ENCODE measurements at regions not wholly inside any gene's neighbourhood (a gene's known extent, or its start where the extent isn't known, plus 50 kb on each side); places are given as distances from the start of the nearest gene placed in this dataset.

DNA sequence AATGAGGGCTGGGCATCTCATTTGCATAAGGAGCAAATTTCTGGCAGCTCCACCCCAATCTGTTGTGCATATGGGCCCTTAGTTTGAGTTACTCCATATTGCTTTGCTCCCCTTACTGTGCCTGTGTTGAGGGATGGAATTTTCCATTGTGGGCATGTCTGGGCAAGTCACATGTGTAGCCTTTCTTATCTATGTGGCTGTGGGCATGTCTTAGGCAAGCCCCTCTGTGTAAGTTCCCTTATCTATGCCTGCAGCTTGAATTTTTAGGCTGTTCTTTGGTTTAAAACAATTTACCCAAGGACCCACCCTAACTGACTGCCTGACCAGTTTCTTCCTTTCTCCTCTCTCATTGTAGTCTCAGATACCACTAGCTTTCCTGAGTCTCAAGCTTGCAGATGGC is 405.7 kb upstream of the NCAM2 start:
- no peak for DNase-seq

DNA sequence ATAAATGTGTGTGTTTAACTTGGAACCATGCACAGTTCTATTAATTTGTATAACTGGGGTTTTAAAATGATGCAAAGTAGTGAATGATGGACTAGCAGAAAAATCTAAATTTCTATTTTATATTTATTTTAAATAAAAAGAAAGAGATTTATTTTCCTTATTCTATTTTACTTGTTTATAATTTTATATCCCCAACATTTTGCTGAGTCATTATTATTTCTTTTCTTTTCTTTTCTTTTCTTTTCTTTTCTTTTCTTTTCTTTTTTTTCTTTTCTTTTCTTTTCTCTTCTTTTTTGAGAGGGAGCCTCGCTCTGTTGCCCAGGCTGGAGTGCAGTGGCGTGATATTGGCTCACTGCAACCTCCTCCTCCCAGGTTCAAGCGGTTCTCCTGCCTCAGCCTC is 395.0 kb upstream of the NCAM2 start:
- DNase-seq: no peak

DNA sequence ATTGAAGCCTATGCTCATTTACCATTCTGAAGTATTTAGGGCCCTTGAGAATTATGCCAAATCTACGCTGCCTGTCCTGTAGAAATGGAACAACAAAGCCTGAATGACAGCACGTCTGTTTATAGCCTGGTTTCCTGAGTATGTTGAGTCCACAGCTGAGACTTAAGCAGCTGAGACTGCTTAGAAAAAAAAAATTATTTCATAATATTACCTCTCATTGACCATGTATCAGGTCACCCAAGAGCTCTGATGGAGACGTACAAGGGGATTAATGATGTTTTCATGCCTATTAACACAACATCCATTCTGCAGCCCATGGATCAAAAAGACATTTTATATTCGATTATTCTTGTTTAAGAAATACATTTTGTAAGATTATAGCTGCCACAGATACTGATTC is 387.2 kb upstream of the NCAM2 start:
- DNase-seq: no peak

DNA sequence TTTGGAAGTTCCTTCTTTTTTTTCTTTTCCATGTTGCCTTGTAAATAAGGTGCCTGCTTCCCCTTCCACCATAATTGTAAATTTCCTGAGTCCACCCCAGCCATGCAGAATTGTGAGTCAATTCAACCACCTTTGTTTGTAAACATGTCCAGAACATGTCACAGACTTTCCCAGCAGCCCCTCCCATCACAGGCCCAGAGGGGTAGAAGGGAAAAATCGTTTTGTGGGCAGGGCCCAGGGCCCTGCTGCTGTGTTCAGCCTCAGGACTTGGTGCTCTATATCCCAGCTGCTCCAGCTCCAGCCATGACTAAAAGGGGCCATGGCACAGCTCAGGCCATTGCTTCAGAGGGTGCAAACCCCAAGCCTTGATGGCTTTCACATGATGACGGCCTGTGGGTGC is 384.6 kb upstream of the NCAM2 start:
- no peak for DNase-seq

DNA sequence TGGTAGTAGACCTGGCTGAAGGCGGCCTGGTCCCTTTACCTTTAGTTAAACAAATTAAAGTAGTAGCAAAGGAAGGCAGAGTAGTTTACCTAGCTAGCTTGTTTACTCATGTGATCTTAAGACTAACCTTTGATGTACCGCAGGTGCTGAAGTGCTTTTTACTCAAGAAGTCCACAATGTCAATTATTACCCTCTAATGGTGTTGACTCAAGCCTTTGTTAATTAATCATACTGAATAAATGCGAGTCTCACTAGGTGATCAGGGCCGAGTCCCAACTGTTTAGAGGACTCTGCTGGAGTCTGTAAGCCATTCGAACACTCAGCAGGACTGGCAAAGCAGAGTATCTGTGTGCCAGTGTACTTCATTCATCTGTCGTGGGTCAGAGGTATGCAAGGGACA is 381.1 kb upstream of the NCAM2 start:
- DNase-seq: peak; percentile 11

DNA sequence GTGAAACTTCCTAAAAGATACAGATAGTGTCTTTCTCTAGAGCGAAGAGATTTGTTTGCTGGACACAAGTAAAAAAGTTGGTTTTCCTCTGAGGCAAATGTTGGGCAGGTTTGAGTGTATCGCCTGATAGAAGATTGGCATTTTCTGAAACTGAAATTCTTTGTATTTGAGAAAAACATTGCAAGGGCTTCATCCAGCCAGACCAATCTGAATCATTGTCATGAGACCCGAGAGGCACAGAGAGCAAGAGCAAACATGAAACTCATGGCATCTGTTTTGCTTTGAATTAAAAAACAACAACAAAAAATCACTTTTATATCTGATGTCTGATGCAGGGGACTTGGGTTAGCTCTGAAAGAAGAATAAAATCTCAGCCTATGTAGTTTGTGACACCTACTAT is 379.3 kb upstream of the NCAM2 start:
- DNase-seq: no peak

DNA sequence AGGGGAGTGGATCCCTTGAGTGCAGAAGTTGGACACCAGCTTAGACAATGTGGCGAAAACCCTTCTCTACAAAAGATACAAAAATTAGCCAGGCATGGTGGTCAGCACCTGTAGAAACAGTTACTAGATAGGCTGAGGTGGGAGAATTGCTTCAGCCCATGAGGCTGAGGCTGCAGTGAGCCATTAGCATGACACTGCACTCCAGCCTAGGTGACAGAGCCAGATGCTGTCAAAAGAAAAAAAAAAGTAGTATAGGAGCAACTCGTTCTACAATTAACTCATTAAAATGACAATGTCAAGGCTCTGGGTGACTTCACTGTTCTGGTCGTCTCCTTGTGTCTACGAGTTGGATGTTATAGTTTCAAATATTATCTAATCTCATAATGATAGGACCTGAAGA is 370.6 kb upstream of the NCAM2 start:
- no peak for DNase-seq

DNA sequence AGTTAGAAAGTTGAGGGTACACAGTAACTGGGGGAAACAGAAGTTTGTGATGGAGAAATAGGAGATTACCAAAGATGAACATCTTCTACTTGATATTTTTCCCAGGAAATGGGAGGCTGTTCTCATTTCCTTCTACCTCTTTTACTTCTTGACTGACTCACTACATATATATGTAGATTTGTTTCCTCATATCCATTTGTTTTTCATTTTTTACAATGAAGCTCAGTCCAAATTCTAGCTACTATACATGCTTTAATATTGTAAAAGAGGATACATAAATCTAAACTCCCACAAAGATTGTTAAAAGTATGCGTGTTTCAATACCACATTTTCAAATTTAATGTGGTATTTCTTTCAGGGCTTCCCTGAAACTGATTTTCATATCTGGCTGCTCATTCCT is 366.6 kb upstream of the NCAM2 start:
- no peak for DNase-seq

DNA sequence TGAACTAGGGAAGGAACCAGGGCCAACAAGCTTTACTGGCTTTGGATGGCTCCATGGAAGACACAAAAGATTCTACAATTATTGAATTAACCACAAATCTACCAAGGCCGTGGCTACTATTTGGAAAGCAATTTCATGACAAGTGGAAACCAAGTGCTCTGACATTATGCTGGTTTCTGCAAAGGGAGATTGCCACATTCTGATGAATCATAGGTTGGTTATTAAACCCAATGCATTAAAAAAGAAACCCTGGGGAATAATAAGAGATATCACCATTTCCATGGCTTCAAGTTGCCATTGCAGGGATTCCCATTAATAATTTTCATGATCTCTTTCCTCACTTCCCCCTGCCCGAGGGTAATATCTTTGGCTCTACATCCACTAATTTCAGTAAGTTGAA is 359.2 kb upstream of the NCAM2 start:
- DNase-seq: no peak

DNA sequence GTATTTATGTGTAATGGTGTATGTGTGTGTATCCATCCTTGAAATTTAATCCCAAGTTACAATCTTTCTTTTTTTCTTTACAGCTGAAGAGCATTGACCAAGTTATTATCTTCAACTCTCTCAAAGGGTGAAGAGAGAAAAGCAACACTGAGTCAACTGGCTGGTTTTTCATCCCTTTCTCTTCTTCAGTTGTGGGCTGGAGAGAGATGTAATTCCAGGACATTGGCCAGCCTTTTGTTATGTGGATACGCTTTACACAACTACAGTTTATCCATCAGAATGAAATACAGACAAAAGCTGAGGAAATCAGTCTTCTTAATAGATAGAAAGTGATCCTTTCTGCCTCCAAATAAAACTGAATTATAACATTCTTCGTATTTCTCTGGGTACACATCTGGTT is 357.0 kb upstream of the NCAM2 start:
- DNase-seq: no peak

DNA sequence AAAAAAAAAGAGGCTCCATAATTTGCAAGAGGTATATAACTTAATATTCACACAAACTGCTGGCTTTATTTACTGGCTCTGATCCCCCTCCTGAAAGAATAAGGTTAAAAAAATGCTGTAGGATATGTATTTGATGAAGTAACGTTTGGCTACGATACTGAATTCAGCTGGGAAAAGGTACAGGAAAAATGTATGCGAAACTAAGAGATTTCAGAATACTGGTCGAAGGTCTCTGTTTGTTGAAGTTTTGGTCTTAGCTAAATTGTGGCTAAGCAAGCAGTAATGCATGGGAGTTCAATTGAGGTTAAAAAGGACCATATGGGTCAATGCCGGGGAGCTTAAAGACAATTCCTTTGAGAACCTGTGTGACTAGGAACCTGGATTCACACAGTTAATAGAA is 355.5 kb upstream of the NCAM2 start:
- no peak for DNase-seq

DNA sequence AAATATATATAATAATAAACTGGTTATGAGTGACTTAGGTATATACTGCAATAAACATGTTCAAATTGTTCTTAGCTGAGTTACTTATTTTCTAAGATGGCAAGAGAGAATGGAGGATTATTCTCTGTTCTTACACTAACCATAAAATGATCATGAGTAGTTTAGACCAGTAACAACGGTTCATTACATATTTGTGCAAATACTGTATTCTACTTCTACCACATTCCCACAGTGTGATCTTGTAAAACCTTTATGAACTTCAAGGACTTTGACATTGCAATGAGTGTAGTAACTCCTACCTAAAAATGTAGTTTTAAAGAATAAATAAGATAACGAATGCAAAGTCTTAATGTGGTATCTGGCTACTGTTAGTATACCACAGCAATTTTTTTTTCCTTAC is 353.7 kb upstream of the NCAM2 start:
- DNase-seq: no peak

DNA sequence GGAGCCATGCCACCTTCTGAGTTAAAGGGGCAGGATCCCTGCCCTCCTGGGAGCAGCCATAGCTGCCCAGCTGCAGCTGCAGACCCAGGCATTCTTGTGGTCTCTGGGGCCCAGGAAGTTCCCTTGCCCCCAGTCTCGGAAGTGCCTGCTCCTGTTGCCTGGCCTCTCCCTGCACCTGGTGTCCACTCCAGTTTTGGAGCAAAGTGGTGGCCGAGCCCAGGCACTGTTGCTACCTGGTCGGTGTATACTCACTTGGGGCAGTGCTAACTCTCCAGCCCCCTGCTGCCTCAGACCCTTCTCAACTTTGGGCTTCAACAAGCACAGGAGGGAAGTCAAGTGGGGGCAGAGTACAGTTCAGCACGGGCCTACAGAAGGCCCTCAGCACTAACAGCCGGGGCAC is 352.9 kb upstream of the NCAM2 start:
- DNase-seq: no peak

DNA sequence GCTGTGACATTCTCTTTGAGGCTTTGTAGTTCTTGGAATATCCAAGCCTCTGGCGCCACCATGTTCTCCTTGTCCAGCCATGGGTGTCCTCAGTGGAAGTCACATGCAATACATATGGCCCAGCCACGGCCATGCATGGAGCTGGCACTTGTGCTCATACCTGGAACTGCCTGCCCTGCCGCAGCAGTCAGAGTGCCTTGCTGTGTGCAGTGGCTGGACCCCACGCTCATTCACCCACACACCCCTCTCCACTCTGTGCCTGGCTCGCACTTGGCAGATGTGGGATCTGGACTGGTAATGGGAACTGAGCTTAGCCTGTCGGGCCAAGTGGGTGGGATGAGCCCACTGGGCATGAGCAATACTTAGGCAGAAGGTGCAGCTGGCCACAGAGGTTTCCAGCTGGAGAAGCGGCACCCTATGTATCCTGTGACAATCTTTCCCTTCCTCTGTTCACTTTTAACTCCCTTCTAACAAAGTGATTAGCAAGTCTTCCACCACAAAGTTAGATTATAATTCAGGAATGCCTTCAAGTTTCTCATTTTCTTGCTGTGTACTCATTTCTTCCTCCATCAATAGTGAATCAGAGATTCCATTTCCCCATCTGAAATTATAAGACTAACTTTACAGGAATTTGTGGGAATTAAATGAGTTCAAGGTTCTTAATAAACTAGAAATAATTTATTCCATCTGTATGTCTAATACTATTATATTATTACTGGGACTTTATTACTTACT is 351.6 kb upstream of the NCAM2 start:
- DNase-seq: no peak

DNA sequence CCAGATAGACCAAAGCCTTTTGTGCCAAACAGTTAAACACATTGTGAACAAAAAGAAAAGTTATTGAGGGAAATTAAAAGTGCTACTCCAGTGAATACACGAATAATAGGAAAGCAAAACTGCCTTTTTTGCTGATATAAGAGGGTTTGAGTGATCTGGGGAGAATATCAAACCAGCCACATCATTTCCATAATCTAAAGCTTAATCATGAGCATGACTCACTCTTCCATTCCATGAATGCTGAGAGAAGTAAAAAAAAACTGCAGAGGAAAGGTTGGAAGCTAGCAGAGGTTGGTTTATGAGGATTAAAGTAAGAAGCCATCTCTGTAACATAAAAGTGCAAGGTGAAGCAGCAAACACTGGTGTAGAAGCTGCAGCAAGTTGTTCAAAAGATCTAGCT is 350.6 kb upstream of the NCAM2 start:
- DNase-seq: no peak

DNA sequence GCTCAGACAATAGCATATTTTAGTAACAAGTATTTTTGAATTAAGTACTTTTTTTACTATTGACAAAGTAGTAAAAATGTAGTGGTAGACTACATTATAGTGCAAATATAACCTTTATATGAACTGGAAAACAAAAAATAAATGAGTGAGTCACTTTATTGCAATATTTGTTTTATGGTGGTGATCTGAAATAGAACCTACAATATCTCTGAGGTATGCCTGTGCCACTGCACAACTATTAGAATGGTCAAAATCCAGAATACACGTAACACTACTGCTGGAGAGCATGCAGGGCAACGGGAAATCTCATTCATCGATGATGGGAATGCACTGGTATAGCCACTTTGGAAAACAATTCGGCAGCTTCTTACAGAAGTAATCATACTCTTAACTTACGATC is 349.0 kb upstream of the NCAM2 start:
- DNase-seq: no peak

DNA sequence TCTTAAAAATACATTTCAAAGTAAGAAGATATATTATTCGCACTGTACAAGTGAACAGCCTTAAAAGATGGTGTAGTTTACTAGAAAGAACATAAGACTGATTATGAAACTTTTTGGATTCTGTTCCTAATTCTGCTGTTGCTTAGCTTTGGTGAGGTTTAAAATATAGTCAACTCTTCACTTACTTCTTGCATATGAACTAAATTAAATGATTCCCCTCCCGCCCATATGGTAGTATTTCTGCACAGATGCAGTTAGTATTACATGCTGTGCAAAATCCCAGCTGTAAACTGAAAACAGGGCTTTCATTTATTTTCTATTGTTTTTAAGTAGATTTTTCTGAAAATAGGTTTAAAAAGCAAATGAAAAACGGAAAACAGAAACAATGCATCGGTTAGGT is 345.4 kb upstream of the NCAM2 start:
- no peak for DNase-seq

DNA sequence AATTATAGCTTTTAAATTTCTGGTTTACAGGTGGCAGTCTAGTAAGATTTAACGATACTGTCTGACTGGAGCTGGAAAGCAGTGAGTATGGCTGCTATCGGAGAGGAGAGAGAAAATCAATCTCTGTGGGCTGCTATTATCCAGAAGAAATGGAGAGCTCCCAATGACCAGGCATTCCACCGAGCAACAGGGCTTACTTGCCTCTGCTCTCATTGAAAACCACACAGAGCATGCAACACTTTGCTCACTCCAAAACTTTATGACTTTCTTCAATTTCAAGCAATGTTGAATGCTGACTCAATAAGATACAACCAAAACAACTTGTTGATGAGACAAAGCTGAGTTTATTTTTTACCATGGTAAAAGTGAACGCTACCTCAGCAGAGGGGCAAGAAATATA is 337.0 kb upstream of the NCAM2 start:
- no peak for DNase-seq

DNA sequence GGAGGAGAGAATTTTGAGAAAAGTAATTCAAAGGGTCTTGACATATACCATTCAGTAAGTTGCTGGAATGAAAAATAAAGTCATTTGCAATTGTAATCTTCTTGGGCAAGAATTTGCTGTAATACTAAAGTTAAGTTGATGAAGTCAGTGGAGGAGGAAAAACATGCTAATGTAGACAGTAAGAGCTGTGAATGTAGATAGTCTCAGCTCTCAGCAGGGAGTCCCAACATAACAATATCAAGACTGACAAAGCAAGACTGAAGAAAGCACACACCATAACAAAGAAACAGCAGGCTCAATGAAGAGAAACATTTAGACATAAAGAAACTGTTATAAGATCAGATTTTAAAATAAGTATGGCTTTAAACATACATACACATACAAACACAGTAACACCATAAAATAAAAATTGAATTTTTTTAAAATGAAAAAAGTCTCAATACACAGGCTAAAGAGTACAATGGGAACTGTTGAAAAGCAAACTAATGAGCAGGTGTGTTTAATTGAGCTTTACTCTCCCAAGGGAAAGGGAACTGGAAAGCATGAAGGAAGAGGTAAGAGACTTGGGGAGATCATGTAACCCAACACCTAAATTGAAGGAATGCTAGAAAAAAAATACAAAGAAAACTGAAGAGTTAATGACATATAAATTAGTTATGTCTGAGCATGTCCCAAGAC is 336.3 kb upstream of the NCAM2 start:
- DNase-seq: no peak

DNA sequence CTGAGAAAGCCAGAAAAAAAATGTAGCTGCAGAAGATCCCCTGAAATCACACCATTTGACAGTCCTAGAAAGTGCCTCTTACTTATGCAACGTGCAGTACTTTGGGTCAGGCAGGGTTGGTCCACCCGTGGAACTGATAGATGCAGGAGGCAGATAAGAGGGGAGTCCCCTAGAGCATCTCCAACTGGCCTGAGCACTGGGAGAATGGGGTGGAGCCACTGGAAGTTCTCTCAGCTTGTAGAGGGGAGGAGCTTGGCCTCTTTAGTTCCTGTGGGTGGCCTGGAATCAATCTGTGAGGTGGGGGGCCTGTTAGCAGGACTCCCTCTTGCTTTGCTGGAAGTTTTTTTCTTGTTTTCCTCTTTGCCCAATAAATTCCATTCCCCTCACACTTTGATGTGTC is 335.7 kb upstream of the NCAM2 start:
- no peak for DNase-seq

DNA sequence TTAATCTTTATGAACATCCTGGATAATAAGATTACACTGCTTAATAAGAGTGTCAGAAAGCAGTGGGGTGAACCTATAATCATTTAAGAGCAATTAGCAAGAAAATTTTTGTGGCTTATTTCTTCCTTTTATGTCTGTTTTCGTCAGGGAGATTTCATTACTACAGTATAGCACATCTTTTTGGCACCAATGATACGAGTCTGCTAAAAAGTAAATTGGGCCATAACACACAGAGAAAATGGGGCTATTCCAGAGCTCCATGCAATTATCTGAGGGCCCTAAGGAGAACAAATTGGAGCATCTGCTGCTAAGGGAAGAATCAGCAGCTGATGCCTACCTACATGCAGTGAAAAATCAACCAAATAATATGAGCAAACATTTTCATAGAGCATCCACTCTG is 330.3 kb upstream of the NCAM2 start:
- DNase-seq: no peak

DNA sequence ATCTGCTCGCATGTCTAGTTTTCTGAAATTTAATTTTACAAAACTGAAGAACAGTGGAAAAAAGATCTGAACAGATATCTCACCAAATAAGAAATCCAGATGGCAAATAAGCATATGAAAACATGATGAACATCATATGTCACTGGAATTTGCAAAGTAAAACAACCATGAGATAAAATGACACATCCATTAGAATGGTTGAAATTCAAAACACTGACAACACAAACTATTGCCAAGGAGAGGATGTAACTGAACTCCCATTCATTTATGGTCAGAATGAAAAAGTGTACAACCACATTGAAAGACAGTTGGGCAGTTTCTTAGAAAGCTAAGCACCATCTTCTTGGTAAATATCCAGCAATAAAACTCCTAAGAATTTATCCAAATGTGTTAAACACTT is 312.7 kb upstream of the NCAM2 start:
- DNase-seq: no peak

DNA sequence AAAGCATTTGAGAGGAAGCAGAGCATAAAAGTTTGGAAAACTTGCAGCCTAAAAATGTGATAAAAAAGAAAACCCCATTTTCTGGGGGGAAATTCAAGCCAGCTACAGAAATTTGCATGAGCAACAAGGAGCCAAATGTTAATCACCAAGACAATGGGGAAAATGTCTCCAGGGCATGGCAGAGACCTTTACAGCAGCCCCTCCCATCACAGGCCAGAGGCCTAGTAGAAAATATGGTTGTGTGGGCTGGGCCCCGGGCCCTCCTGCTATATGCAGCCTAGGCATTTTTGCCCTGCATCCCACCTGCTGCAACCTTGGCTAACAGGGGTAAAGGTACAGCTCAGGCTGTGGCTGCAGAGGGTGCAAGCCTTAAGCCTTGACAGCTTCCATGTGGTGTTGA is 299.6 kb upstream of the NCAM2 start:
- no peak for DNase-seq

DNA sequence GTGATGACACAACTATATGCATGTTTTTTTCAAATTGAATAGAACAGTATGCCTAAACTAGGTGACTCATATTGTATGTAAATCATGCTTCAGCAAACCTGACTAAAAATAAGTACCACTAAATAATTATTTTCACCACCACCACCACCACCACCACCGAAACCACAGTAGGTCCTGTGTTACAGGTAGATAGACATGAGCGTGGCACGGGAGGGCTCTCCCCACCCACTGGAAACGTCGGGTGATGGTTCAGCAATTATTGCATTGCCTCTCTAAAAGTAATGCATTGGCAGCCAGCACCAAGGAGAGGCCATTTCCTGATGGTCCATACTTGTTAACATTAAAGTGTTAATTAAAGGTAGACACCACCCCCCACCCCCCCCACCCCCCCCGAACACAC is 297.0 kb upstream of the NCAM2 start:
- no peak for DNase-seq

DNA sequence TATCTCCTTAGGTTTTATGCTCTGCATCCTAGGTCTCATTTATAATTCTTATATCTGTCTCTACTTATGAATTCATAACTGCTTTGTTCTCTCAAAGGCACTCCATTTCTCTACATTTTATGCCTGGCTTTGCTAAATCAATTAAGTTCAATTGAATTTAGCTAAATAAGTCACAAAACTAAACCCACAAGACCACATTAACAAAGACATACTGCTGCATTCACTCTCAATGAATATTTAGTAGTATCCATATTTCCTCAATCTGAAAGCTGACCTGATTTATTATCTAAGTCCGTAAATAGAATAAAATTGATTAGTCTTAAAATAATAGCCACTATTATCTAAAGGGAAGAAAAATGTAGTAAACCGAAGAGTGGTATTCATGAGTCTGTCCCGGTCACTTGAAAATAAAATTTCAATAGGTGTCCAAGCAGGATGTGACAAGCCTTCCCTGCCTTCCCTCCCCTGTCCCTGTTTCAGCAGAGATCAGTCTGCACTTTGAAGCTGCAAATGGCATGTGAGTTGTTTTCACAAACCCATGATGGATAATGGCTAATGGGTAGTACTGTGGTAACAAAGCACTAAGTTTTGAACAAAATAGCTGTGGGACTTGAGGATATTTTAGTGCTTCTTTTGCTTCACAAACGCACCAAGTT is 295.0 kb upstream of the NCAM2 start:
- DNase-seq: no peak

Measured in NCI-H1092 treated with DMSO at 0.1 percent for 48 hours (cell line).